ENCODE measurements at regions not wholly inside any gene's neighbourhood (a gene's known extent, or its start where the extent isn't known, plus 50 kb on each side); places are given as distances from the start of the nearest gene placed in this dataset.

GRCh38 chr2:64860276-64860885 lies 128.8 kb upstream of the SLC1A4 start:
- Histone ChIP-seq H3K4ac (ENCODE audit: low read depth, low read length) (peak overlapping the region; percentile 0; the same call in 1 of the 2 replicates), H2AK9ac (replicated peaks; ENCODE audit: low read depth, low read length, poor library complexity) (peak overlapping the region; percentile 66), H3K14ac (replicated peaks; ENCODE audit: low read depth, low read length) (no peak overlapping the region), H3K56ac (ENCODE audit: extremely low read depth, insufficient read depth, low read length) (no peak overlapping the region), H3K9ac (ENCODE audit: low read depth, low read length) (no peak overlapping the region), H3K36me3 (ENCODE audit: control insufficient read depth, insufficient read depth, low read length) (no peaks in the 10 kb centered on the region), H3K18ac (ENCODE audit: low read depth, low read length) (no peak overlapping the region), H3K27me3 (ENCODE audit: control insufficient read depth, insufficient read depth, low read length) (peaks cover 8% of the 10 kb centered on the region), H3K27ac (ENCODE audit: insufficient read depth, low read length) (no peak overlapping the region), H3K9me1 (ENCODE audit: insufficient read depth, low read length) (peaks cover 8% of the 10 kb centered on the region), H3K79me1 (ENCODE audit: low read depth in 1 of 2, low read length in 2 of 2) (no peaks in the 10 kb centered on the region), H2BK5ac (ENCODE audit: low read depth, low read length, poor library complexity, severe bottlenecking) (peak overlapping the region; percentile 35), H3K4me2 (ENCODE audit: low read depth, low read length) (peak overlapping the region; percentile 1; the same call in 1 of the 2 replicates), H2AK5ac (ENCODE audit: low read depth, low read length) (peak overlapping the region; percentile 44; the same call in 1 of the 2 replicates), H2BK20ac (ENCODE audit: low read depth, low read length) (peak overlapping the region; percentile 3; the same call in 1 of the 2 replicates), H3K23ac (ENCODE audit: low read depth, low read length) (no peak overlapping the region), H2AFZ (replicated peaks; ENCODE audit: low read length, poor library complexity) (peak overlapping the region; percentile 85), H4K20me1 (ENCODE audit: insufficient read depth, low read length) (no peaks in the 10 kb centered on the region), H3K9me3 (ENCODE audit: control insufficient read depth, insufficient read depth, low read length) (peaks cover 6% of the 10 kb centered on the region; the same call in 1 of the 2 replicates), H3K4me1 (ENCODE audit: control insufficient read depth, insufficient read depth, low read length) (peaks cover 25% of the 10 kb centered on the region), H2BK120ac (ENCODE audit: low read depth, low read length) (0 out of 2 replicates have a peak overlapping the region, but pooled peaks have one; percentile 1), H4K5ac (ENCODE audit: low read depth, low read length) (peak overlapping the region; percentile 9; the same call in 1 of the 2 replicates), H3K4me3 (ENCODE audit: insufficient read depth, low read depth, low read length) (no peak overlapping the region), H2BK15ac (ENCODE audit: low read depth, low read length) (no peak overlapping the region), H4K91ac (ENCODE audit: insufficient read depth, low read depth, low read length) (peak overlapping the region; percentile 32; the same call in 1 of the 2 replicates), H4K8ac (ENCODE audit: low read depth in 2 of 2, low read length in 2 of 2) (peak overlapping the region in 1 of 2 experiments; percentile 33; a peak in 1 of 4 replicates)
- no TSS peak for BruUV-seq (replicated peaks)
- DNase-seq (no peak), ATAC-seq (ENCODE audit: low read depth) (no peak)
- ChIA-PET CTCF (no interaction called here), POLR2A (ENCODE audit: unreplicated experiment) (interaction anchor here (0.6 kb wide), 2 partner anchors 112 to 207 kb away, joined by 3 to 4 read pairs; no protein-coding TSS in a partner anchor)
- dilution Hi-C loops (cut with HindIII; ENCODE audit: low sequenced_read_pairs, unreplicated experiment), result no loop called here
- in situ Hi-C loops (cut with MboI; ENCODE audit: low sequenced_read_pairs), result loop anchor here (5.0 kb wide), 2 partner anchors 108 to 228 kb away; no protein-coding TSS in a partner anchor
- intact Hi-C loops (cut with micrococcal nuclease), result loop anchor here (1.0 to 10.0 kb wide), 2 partner anchors 208 to 716 kb away; partner anchors contain the start of gene PELI1
- 100% methylated on average over 5 of the region's 12 CpGs; no CpG with 5 or more reads in 1 of the 2 experiments for WGBS, 2 experiments (ENCODE audit: extremely low coverage in 2 of 2, insufficient read length in 1 of 2)
- no peak for TF ChIP-seq MAZ (IDR thresholded peaks at IDR 0.05; ENCODE audit: borderline replicate concordance, low read depth, low read length)
- TF ChIP-seq RCOR1 (IDR thresholded peaks at IDR 0.05; ENCODE audit: insufficient replicate concordance, low read length), result no peak
- no peak for TF ChIP-seq RFX5 (IDR thresholded peaks at IDR 0.05; ENCODE audit: low read depth, low read length)
- TF ChIP-seq RAD21 (IDR thresholded peaks at IDR 0.05; ENCODE audit: low read length), result no peak
- no peak for TF ChIP-seq FOS (IDR thresholded peaks at IDR 0.05; ENCODE audit: low read depth, low read length)
- TF ChIP-seq ELK1 (IDR thresholded peaks at IDR 0.05; ENCODE audit: borderline replicate concordance, low read depth, low read length), result no peak
- TF ChIP-seq USF2 (IDR thresholded peaks at IDR 0.05; ENCODE audit: low read depth, low read length), result no peak
- no peak for TF ChIP-seq POLR2A (IDR thresholded peaks at IDR 0.05; ENCODE audit: low read depth, low read length)
- TF ChIP-seq CEBPB (IDR thresholded peaks at IDR 0.05; ENCODE audit: low read depth, low read length), result no peak
- no peak for TF ChIP-seq BHLHE40 (IDR thresholded peaks at IDR 0.05; ENCODE audit: low read depth, low read length)
- TF ChIP-seq SMC3 (IDR thresholded peaks at IDR 0.05; ENCODE audit: low read depth, low read length), result no peak
- no peak for TF ChIP-seq CTCF (conservative IDR thresholded peaks at IDR 0.05; ENCODE audit: low read depth, low read length)
- TF ChIP-seq MXI1 (IDR thresholded peaks at IDR 0.05; ENCODE audit: borderline replicate concordance, low read depth, low read length), result no peak
- no peak for TF ChIP-seq MAFK (IDR thresholded peaks at IDR 0.05; ENCODE audit: low read depth, low read length)
- no peak for TF ChIP-seq NFE2L2 (IDR thresholded peaks at IDR 0.05; ENCODE audit: low read depth, low read length)

Measured in IMR-90 (cell line).